Activated CD8-positive, alpha-beta T cell treated with anti-CD3 and anti-CD28 coated beads, Interleukin-2, amount 10 ng/mL, durations not matched to agents 7 days and 5 days (primary cell): ENCODE measurements at regions not wholly inside any gene's neighbourhood (a gene's known extent, or its start where the extent isn't known, plus 50 kb on each side); places are given as distances from the start of the nearest gene placed in this dataset.
"Not testable (repeated sequence)": the region's sequence is repeated elsewhere in the genome, so short reads cannot be mapped to it uniquely, and the experiment has no call there.

ENCODE experiments used
- ATAC-seq: fragments of 150-1000 bp; cut with Tn5 transposase; one replicate; pipeline ENCODE4 v1.10.0; 2021; ENCODE audit warnings: moderate library complexity
- CTCF ChIA-PET: fragments of 350-600 bp; sonication (Branson Sonifier 250); formaldehyde crosslinking; loops from one replicate; lab custom pipeline; 2021; ENCODE audit warnings: antibody characterized with exemption; lab: Charles Lee
- POLR2A ChIA-PET: fragments of 350-600 bp; sonication (Branson Sonifier 250); formaldehyde crosslinking; loops from one replicate; lab custom pipeline; 2021; ENCODE audit warnings: antibody characterized with exemption; lab: Charles Lee
- DNase-seq: peaks from one replicate; pipeline ENCODE4 v3.0.0-alpha.2; 2020
- H3K27ac Mint-ChIP-seq: one replicate; pipeline ENCODE4 v1.8.0; 2021; ENCODE audit warnings: mild to moderate bottlenecking, mixed read lengths
- H3K27me3 Mint-ChIP-seq: one replicate; pipeline ENCODE4 v1.8.0; 2021; ENCODE audit warnings: low read depth, mixed read lengths
- H3K36me3 Mint-ChIP-seq: one replicate; pipeline ENCODE4 v1.8.0; 2021; ENCODE audit warnings: low read depth, mixed read lengths
- H3K4me1 Mint-ChIP-seq: one replicate; pipeline ENCODE4 v1.8.0; 2021; ENCODE audit warnings: low read depth, mixed read lengths
- H3K4me3 Mint-ChIP-seq: one replicate; pipeline ENCODE4 v1.8.0; 2021; ENCODE audit warnings: mild to moderate bottlenecking, mixed read lengths
- H3K9me3 Mint-ChIP-seq: one replicate; pipeline ENCODE4 v1.8.0; 2022; ENCODE audit warnings: mixed read lengths; ENCODE audit not compliant: insufficient read depth

GRCh38 chr1:182201490-182201889 is 140.0 kb upstream of the ZNF648 start:
- DNase-seq, CTCF ChIA-PET, H3K36me3 Mint-ChIP-seq, H3K27ac Mint-ChIP-seq, H3K4me1 Mint-ChIP-seq, POLR2A ChIA-PET, H3K9me3 Mint-ChIP-seq, H3K27me3 Mint-ChIP-seq, ATAC-seq, H3K4me3 Mint-ChIP-seq: not testable (repeated sequence)

GRCh38 chr1:182200025-182200812 is 138.7 kb upstream of the ZNF648 start:
- ATAC-seq (no peak), DNase-seq (no peak)
- Mint-ChIP-seq H3K9me3 (no peaks in the 10 kb centered on the region), H3K4me1 (no peaks in the 10 kb centered on the region), H3K27me3 (no peaks in the 10 kb centered on the region), H3K36me3 (no peaks in the 10 kb centered on the region), H3K4me3 (no peak overlapping the region), H3K27ac (no peak overlapping the region)
- CTCF ChIA-PET, result interaction anchor here (1.0 to 1.3 kb wide), 3 partner anchors 56 to 119 kb away, joined by 3 to 7 read pairs (median 3); no protein-coding TSS in a partner anchor
- POLR2A ChIA-PET, result no interaction called here

- H3K4me3 Mint-ChIP-seq, result no peak overlapping the region
- H3K27me3 Mint-ChIP-seq, result peaks cover 3% of the 10 kb centered on the region
- no peak overlapping the region for H3K27ac Mint-ChIP-seq
- H3K9me3 Mint-ChIP-seq, result no peaks in the 10 kb centered on the region
- DNase-seq (no peak), ATAC-seq (no peak)
- no peaks in the 10 kb centered on the region for H3K36me3 Mint-ChIP-seq
- H3K4me1 Mint-ChIP-seq, result no peaks in the 10 kb centered on the region
- POLR2A ChIA-PET, result no interaction called here
- CTCF ChIA-PET, result interaction anchor here (1.5 to 1.7 kb wide), 2 partner anchors 55 to 112 kb away, joined by 5 to 10 read pairs; no protein-coding TSS in a partner anchor
These were observed 136.6 kb upstream of the ZNF648 start for GRCh38 chr1:182198006-182198605.

DNA sequence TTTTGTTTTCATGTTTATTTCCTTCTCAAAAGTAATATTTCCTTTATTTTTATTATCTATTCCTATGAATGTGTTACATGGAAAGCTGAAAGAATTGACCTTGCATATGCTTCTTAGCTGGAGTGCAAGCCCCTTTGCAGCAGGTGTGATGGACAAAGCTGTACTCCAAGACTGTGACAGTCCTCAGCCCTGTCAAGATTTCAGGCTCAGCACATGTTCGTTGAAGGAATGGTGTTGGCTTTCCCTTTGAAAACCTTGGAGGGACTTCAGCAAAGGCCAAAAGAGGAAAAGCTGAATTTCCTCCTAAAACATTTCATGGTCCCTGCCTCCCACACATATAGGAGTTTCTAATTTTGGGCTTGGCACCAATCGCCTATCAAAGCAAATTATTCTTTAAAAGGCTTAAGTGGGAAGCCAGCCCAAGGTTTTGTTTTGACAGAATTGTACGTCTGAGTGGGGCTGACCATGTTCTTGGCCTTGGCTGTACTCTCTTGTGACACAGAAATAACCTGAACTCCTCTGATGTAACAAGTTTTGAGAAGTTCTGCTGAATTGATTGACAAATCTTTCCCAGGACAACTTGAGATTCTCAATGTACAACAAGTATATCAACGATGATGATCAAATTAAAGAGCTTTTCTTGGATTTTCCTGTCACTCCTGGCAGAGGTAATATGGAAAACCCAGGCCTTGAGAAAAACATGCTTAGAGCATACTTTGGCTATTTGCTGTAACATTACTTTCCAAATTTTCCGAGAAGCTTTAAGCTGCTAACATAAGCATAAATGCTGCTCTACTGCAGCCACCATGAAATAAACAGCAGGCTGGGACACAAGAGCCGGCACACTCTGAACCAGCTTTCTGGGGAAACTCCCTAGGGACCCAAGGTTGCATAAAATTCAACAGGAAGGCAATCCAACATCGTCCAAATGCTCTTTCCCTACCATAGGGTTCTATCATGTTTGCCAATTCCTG is 135.7 kb upstream of the ZNF648 start:
- ATAC-seq, result no peak
- Mint-ChIP-seq H3K4me3 (no peak overlapping the region), H3K9me3 (no peaks in the 10 kb centered on the region), H3K27ac (no peak overlapping the region), H3K36me3 (no peaks in the 10 kb centered on the region), H3K27me3 (peaks cover 3% of the 10 kb centered on the region), H3K4me1 (no peaks in the 10 kb centered on the region)
- DNase-seq, result no peak
- CTCF ChIA-PET, result interaction anchor here (1.2 to 2.4 kb wide), 4 partner anchors 14 to 112 kb away, joined by 3 to 10 read pairs (median 6); no protein-coding TSS in a partner anchor
- POLR2A ChIA-PET, result no interaction called here

DNA sequence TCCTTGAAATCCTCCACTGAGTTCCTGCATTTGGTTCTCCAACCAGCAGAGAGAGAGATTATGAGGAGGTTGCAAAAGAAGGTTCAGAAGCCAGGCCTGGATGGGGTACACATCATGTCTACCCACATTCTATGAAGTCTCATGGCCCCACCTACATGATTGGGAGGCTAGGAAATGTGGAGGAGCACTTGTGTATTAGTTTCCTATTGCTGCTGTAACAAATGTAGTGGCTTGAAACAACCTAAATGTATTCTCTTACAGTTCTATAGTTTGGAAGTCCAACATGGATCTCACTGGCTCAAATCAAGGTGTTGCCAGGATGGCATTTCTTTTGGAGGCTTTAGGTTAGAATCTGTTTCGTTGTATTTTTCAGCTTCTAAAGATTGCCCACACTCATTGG is 134.2 kb upstream of the ZNF648 start:
- H3K9me3 Mint-ChIP-seq, result no peaks in the 10 kb centered on the region
- POLR2A ChIA-PET, result no interaction called here
- peaks cover 3% of the 10 kb centered on the region for H3K27me3 Mint-ChIP-seq
- no peaks in the 10 kb centered on the region for H3K36me3 Mint-ChIP-seq
- H3K4me1 Mint-ChIP-seq, result no peaks in the 10 kb centered on the region
- DNase-seq, result no peak
- CTCF ChIA-PET, result interaction anchor here (1.2 to 2.4 kb wide), 2 partner anchors 13 to 50 kb away, joined by 3 to 7 read pairs; no protein-coding TSS in a partner anchor
- no peak for ATAC-seq
- H3K4me3 Mint-ChIP-seq, result no peak overlapping the region
- no peak overlapping the region for H3K27ac Mint-ChIP-seq

DNA sequence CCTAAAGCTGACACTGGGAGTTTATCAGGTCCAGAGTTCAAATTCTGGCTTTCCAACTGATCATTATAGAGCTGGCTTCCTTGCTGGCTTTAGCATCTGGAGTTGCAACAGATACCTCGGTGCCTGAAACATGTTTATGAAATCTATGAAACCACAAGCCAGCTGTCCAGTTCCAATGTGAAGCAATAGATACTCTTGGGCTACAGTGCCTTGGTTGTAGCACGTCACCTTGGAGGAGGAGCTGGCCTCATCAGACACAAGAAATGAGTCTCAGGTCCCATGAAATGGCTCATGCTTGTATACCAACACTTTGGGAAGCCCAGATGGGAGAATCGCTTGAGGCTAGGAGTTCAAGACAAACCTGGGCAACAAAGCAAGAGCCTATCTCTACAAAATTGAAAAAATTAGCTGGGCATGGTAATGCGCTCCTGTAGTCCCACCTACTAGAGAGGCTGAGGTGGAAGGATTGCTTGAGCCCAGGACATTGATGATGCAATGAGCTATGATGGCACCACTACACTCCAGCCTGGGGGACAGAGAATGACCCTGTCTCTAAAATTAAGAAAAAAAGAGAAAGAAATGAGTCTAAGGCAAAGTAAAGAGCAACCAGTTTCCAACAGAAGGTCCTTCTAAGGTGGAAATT is 132.5 kb upstream of the ZNF648 start:
- H3K27ac Mint-ChIP-seq, result no peak overlapping the region
- POLR2A ChIA-PET, result interaction anchor here (0.6 kb wide), 1 partner anchor 110 kb away, joined by 3 read pairs; no protein-coding TSS in a partner anchor
- H3K36me3 Mint-ChIP-seq, result no peaks in the 10 kb centered on the region
- CTCF ChIA-PET, result interaction anchor here (1.6 kb wide), 1 partner anchor 51 kb away, joined by 7 read pairs; no protein-coding TSS in a partner anchor
- no peak overlapping the region for H3K4me3 Mint-ChIP-seq
- peaks cover 3% of the 10 kb centered on the region for H3K27me3 Mint-ChIP-seq
- H3K4me1 Mint-ChIP-seq, result no peaks in the 10 kb centered on the region
- ATAC-seq, result no peak
- no peaks in the 10 kb centered on the region for H3K9me3 Mint-ChIP-seq
- DNase-seq, result no peak

- H3K36me3 Mint-ChIP-seq, result no peaks in the 10 kb centered on the region
- CTCF ChIA-PET, result no interaction called here
- DNase-seq, result no peak
These were observed 131.5 kb upstream of the ZNF648 start for GRCh38 chr1:182192966-182193365.

DNA sequence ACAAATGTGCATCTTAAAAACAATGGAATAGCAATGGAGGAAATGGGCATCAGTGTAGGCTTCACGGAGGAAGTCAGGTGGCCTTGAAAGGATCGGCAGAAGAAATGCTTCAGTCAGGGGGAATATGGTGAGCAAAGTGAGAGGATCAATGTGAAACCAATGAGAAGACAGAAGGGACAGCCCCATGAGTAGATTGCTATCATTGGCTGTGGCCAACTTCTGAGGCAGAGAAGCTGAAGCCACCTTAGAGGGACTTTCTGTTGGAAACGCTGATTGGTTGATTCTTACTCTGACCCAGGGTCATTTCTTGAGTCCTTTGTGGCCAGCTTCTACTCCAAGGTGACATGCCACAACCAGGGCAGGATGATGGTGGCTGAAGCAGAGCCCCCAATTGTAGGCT is 130.7 kb upstream of the ZNF648 start:
- H3K4me1 Mint-ChIP-seq, result no peaks in the 10 kb centered on the region
- CTCF ChIA-PET, result interaction anchor here (1.0 kb wide), 1 partner anchor 49 kb away, joined by 3 read pairs; no protein-coding TSS in a partner anchor
- no peak for DNase-seq
- no peak for ATAC-seq
- peaks cover 3% of the 10 kb centered on the region for H3K27me3 Mint-ChIP-seq
- POLR2A ChIA-PET, result no interaction called here
- H3K27ac Mint-ChIP-seq, result no peak overlapping the region
- no peaks in the 10 kb centered on the region for H3K9me3 Mint-ChIP-seq
- H3K4me3 Mint-ChIP-seq, result no peak overlapping the region
- H3K36me3 Mint-ChIP-seq, result no peaks in the 10 kb centered on the region

More at GRCh38 chr1:182192966-182193365, 131.5 kb upstream of the ZNF648 start:
- H3K4me1 Mint-ChIP-seq, result no peaks in the 10 kb centered on the region
- H3K27ac Mint-ChIP-seq, result no peak overlapping the region
- H3K4me3 Mint-ChIP-seq, result no peak overlapping the region
- H3K9me3 Mint-ChIP-seq, result no peaks in the 10 kb centered on the region
- no peak for ATAC-seq
- POLR2A ChIA-PET, result no interaction called here
- H3K27me3 Mint-ChIP-seq, result peaks cover 3% of the 10 kb centered on the region

GRCh38 chr1:182191381-182192115 is 130.0 kb upstream of the ZNF648 start:
- Mint-ChIP-seq H3K27ac (no peak overlapping the region), H3K9me3 (no peaks in the 10 kb centered on the region), H3K4me3 (no peak overlapping the region), H3K4me1 (no peaks in the 10 kb centered on the region), H3K36me3 (no peaks in the 10 kb centered on the region), H3K27me3 (peaks cover 3% of the 10 kb centered on the region)
- POLR2A ChIA-PET, result no interaction called here
- no peak for DNase-seq
- CTCF ChIA-PET, result interaction anchor here (1.0 kb wide), 1 partner anchor 48 kb away, joined by 3 read pairs; no protein-coding TSS in a partner anchor
- no peak for ATAC-seq

DNA sequence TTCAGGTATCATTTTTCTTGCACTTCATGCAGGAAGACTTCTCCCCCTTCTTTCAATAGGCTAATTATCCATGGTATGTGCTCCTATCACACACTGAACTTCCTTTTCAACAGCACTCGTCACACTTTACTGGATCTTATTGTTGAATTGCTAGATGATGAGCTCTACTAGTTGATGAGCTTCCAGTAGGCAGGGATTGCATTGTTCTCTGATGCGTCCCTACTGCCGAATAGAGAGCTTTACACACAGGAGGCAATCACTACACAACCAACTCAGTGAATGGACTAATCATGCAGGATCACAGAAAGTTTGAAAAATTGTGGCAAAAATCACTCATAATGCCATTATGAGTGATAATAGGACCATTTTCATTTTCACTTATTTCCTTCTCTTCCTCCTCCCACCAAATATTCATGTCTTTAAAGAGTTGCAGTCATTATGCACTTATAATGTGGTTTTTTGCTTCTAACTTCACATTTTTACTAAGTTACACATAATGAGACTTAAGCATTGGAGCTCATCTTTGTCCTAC is 128.1 kb upstream of the ZNF648 start:
- no peak for ATAC-seq
- POLR2A ChIA-PET, result no interaction called here
- H3K4me3 Mint-ChIP-seq, result no peak overlapping the region
- no peak overlapping the region for H3K27ac Mint-ChIP-seq
- no peaks in the 10 kb centered on the region for H3K36me3 Mint-ChIP-seq
- H3K9me3 Mint-ChIP-seq, result no peaks in the 10 kb centered on the region
- no peaks in the 10 kb centered on the region for H3K27me3 Mint-ChIP-seq
- CTCF ChIA-PET, result interaction anchor here (1.4 kb wide), 1 partner anchor 45 kb away, joined by 4 read pairs; no protein-coding TSS in a partner anchor
- H3K4me1 Mint-ChIP-seq, result no peaks in the 10 kb centered on the region
- no peak for DNase-seq
